Iris pigment epithelial cell (primary cell): ENCODE measurements at regions not wholly inside any gene's neighbourhood (a gene's known extent, or its start where the extent isn't known, plus 50 kb on each side); places are given as distances from the start of the nearest gene placed in this dataset.

Experiments
- DNase-seq: peaks from one replicate; pipeline ENCODE4 v3.0.0-alpha.2; 2011; ENCODE audit warnings: low read depth

DNA sequence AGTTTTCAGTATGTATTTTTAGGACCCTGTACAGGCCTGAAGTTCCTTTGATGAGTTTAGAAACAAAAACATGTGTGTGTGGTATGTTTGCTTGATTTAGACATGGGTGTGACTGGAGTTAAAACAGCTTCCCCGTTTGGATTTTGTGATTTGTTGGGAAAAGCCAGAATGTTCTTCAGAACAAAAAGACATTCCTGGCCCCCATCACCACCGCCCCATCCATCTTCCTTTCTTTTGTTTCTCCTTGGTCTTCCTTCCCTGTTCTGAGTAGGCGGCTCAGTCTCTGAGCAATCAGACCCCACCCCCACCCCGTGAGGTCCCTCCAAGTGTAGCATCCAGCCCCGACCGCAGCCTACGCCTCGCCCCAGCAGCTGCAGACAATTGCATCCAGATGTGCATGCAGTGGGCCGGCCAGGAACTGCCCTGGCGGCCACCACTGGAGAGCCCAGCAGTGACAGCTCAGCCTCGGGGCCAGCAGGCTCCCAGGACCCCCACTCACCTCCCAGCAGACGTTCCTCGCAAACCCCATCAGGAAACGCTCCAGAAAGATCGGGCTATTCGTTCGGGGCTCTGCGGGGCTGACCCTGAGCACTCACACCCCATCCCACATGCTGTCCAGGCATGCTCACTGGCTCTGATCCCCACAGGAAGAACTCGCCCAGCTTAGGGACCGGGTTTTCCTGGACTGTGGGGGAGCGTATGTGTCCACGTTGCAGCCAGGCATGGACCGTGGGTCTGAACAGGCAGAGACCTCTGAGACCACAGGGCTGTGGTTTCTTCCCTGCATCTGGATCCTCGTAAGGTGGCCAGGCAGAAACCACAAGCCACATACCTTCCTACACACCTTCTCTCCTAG, 99.8 kb upstream of the CDH5 start:
- peak; percentile 78 for DNase-seq

DNA sequence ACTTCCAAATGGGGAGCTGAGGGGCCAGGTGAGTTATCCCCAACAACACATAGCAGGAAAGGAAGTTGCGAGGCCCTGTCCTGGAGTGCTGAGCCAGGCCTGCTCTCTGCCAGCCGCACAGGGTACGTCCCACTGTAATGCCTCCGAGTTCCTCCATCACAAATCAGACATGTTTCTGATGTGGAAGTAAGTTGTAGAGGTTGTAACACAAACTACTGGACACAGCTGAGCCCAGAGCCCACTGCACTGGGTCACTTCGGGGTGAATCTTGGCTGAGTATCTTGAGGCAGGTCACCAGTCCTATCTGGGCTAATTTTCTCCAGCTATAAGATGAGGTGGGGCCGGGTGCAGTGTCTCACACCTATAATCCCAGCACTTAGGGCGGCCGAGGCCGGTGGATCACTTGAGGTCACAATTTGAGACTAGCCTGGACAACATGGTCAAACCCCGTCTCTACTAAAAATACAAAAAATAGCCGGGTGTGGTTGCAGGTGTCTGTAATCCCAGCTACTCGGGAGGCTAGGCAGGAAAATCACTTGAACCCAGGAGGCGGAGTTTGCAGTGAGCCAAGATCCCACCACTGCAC, 100.8 kb upstream of the CDH5 start:
- DNase-seq, result no peak

DNA sequence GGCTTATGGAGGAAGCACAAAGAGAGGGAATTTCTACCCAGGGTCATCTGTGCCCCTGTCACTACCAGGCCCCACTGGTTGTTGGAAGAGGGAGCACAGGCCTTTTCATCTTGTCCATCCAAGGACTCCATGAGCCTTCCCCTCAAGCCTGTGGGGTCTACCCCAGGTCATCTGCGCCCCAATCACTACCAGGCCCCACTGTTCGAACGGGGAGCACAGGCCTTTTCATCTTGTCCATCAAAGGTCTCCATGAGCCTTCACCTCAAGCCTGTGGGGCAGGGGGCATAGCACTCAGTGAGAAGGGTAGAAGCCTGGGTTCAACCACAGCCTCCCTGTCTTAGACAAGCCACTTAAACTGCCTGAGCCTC, 101.5 kb upstream of the CDH5 start:
- DNase-seq, result no peak

DNA sequence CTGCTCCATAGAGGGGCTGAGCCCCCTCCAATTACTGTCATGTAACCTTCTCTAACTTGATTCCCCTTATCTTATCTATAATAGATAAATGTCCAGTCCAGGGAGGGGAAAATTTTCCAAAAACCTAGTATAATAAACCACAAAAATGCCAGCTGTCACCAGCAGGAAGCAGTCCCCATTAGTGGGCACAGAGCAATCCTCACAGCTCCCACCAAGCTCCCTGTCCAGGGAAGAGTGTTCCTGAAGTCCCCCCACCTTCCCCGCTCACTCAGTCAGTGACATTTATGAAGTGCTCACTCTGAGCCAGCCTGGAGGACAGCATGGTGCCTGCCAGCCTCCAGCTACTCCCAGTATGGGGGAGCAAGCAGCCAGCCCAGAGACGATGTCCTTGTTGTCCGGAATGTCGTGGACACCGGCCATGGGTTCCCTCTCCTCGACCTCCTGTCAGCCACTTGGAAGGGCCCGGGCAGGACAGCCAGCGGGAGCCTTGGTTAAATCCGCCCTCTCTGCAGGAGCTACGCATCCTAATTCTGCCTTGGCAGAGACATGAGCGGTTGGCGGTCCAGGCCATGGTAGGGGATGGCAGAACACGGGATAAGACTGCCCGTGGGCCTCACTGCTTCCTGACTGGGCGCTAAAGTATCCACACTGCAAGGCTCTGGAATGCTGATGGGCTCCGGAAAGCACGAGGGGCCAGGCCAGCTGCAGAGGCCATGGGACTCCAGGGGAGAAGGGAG, 102.0 kb upstream of the CDH5 start:
- no peak for DNase-seq

DNA sequence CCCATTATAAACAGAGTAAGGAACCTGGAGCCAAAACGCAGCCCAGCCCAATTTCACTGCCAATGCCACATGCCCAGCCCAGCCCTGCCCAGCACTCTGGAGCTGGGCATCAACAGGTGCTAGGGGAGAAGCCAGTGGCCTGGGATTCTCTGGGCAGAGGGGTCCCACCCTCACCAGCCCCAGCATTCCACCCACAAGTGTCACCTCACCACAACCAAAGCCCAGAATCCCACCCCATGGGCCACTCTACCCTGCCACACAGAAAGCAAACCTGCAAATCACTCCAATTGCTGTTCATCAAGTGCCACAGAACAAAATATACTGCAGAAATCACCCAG, 102.5 kb upstream of the CDH5 start:
- no peak for DNase-seq

DNA sequence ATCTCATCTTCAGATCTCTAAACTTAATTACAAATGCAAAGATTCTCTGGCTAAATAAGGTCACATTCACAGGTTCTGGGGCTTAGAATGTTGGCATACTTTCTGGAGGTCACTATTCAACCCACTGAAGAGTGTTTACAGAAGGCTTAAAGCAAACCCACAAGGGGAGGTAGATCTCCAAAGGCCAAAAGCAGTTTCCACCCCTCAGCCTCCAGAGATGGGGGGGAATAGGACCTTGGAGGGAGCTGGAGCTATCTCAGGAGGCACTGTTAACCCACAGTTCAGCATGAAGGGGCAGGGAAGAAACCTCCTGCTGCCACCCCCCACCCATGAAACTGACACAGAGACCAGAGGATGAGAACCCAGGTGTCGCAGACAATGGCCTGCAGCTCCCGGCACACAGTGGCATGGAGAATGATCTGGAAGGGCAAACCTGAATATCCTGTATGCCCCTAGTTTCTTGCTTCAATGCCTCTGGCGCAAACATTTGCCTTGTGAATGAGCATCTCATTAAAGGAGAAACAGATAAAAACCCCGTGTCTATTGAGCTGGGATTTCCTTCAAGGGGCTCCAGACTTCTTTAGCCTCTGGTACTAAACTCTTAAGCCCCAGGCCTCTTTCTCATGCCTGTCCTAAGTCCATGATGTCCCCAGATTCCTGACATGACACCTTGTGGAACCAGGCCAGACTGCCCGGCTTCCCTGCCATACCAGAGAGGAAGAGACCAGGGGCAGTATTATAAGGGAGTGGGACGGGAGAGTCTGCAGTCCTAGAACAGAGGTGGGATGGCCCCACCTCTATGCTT, 103.1 kb upstream of the CDH5 start:
- no peak for DNase-seq

DNA sequence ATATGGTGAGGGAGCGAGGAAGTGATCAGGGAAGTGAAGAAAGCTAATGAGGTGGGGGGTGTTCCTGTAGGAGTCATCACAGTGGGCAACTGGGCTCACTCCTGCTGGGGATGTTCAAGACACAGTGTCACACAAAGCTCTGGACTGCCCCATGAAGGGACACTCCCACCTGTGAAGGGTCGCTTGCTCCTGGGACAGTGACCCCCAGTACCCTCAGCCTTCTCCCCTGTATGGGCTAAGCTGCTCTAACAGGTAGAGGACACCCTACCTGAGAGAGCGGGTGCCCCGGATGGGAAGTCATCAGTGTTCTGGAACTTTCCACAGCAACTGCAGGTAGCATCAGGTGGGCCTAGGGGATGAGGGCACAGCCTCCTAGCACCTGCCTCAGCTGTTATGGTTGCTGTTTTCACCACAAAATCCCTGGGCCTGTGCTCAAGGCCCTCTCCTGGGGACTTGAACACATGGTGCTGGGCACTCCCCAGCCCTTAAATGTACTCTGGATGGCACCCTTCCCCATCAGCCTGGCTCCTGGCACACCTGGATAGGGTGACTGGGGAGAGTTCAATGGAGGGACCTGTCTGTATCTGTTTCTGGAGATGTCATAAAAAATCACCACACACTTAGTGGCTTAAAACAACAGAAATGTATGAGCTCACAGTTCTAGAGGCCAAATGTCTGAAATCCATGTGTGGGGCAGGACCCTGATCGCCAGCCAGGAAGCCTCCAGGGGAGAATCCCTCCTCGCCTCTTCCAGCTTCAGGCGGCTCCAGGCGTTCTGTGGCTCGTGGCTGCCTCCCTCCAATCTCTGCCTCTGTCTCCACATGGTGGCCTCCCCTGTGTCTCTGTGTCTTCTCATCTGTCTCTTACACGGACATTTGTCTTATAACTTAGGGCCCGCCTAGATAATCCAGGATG, 104.0 kb upstream of the CDH5 start:
- peak; percentile 48 for DNase-seq

DNA sequence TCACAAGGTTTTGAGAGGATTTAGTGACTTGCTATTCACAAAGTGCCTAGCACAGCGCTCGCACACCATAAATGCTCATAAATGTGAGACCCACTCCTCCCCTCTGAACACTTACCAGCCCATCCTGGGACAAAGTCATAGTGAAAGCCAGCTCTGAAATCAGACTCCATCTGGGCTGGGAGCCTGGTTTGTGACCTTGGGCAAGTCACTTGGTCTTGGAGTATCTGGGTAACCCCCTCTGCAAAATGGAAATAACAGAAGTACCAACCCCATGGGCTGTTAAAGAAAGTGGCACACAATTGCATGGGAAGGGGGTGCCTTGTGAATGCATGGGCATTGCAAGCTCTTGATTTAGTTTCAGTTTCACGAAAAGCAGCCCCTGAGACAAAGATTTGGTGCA, 104.7 kb upstream of the CDH5 start:
- no peak for DNase-seq

DNA sequence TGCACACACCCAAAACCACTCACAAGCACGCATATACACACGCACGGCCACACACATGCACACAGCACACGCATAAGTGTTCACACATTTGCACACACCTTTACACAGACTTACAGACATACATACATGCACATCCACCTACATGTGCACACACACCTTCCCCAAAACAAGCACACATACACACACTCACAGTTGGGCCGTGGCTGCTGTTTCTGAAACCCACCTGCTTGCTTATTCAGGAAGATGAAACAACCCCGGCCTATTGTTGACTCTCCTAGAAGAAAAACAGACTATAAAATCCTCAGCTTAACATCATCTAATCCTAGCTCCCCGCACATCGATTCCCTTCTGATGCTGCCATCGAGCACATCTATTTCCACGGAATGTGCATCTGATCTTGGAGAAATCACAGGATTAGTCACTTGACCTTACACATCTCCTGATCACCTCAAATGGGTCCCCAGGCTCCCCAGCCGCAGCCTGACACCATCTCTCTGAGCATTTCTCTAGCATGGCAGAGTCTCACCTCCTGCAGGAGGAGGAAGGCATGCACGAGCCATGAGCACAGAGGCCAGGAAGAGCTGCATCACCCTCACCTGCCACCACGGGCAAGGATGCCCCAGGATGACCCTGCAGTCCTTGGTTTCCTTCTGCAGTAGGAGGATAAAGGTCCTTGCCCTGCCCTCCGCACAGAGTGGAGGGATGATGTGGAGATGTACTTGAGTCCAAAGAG, 105.8 kb upstream of the CDH5 start:
- DNase-seq, result no peak

DNA sequence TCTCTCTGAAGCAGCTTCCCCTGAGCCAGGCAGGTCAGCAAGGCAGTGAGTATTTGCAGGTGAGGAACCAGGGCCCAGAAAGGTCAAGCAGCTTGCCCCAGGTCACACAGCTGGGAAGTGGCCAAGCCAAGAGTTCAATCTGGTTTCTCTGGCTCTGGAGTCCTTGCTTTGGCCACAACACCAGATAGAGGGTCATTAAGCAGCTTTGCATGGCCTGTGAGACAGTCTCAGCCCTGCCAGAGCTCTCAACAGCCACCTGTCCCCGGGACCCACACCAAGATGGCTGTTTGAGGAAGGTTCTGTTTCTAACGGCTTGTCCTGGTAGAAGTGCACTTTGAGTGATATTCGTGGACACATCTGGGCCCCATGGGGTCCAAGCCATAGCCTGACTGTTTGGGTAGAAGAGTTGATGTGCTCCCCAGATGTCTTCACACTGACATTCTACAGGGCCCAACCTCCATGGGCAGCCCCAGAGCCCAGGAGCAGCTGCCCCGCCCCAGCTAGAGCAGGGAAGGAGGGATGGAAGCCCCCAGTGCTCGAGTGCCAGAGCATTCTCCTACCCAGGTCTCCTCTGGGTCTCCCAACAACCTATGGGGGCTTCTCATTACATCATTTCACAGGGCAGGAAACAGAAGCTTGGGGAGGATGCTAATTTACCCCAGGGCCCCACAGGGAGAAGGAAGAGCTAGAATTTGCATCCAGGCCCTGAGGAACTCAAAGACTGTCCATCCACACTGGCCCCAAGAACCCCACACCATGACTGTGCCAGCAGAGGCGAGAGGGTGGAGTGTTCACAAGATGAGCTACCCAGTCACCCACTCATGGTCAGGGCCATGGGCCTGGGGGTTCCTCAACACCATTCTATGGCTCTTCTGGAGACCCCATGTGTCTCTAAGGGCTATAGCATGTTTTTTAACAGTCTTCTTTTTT, 107.3 kb upstream of the CDH5 start:
- no peak for DNase-seq

DNA sequence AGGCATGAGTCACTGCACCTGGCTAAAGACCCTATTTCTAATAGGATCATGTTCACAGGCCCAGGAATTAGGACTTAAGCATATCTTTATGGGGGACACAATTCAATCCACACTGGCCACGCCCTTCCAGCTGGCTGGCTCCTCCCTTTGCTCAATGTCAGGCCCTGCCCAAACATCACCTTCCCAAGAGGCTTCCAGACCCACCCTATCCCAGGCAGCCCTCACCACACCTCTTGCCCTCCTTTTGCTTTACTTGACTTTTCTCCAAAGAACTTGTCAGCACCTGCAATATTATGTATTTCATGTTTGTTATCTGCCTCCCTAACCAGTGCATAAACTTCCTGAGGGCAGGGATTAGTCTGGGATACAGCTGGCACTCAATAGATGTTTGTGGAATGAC, 109.6 kb upstream of the CDH5 start:
- DNase-seq, result no peak

DNA sequence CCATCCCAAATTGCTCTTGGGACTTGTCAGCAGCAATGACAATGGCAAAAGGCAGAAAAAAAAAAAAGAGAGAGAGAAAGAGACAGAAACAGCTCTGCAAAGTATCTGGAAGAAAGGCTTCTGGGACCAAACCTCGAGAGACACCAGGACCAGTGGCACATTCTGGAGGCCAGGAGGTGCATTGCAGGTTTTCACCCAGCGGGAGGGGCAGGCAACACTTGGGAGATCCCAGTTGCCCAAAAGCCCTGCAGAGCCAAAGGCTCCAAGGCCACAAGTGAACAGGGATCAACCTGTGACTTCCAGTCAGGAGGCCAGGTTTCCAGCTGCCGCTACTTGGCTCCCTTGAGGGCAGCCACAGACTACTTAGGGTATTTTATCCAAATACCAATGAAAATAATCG, 110.8 kb upstream of the CDH5 start:
- no peak for DNase-seq

DNA sequence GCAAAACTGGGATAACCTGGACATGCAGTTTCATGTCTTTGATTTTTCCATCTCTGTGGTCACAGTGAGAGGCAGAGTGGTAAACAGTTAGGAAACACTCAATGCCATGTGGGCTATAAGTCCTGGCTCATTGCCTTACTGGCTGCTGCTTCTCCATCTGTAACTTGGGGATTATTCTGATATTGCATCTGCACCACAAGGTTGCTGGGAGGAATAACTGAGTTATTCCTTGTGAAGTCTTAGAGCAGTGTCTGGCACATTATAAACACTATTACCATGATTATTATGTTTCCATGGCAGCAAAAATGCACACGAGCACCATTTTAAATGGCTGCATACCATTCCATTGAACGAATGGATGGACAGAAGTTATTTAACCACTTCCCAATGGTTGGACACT, 111.7 kb upstream of the CDH5 start:
- no peak for DNase-seq

DNA sequence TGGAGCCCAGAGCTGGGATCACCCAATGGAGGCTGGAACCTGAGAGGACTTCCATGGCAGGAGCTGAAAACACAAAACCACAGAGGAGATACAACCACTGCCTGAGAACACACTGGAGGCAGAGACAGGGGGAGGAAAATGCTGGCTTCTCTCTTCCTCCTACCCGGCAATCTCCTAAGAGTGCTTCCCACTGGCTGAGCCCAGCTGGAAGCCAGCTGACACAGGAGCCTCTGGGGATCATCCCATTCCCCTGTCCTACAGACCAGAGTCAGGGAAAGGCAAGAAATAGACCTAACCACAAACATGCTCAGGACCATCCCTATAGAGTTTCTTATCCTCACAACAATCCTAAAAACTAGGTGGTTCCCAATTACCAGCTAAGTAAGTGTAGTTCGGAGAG, 112.4 kb upstream of the CDH5 start:
- DNase-seq, result no peak

DNA sequence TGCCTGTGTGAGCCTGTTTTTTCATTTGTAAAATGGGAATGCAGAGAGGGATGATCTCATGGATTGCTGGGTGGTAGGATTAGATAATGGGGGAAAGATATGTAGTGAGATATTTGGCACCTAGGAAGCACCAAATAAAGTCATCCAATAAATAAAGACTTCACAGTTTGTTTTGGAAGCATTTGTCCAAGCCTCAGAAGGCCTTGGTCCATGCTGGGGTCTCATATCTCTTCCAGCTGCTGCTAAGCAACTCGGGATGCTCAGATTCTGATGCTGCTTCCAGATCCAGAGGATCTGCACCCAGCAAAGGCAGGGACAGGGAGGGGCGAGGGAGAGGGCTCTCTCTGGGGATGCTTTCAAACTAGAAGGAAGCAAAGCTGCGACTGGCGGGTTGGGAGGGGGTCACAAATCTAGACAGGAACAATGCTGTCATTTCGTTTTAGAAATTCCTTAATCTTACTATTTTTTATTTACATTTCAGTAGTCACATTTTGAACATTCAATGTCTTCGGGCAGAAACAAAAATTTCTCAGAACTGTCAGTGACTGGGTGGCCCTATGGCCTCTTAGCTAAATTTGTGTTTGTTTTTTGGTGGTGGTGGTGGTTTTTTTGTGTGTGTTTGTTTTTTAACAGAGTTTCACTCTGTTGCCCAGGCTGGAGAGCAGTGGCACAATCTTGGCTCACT, 114.9 kb upstream of the CDH5 start:
- DNase-seq, result no peak

DNA sequence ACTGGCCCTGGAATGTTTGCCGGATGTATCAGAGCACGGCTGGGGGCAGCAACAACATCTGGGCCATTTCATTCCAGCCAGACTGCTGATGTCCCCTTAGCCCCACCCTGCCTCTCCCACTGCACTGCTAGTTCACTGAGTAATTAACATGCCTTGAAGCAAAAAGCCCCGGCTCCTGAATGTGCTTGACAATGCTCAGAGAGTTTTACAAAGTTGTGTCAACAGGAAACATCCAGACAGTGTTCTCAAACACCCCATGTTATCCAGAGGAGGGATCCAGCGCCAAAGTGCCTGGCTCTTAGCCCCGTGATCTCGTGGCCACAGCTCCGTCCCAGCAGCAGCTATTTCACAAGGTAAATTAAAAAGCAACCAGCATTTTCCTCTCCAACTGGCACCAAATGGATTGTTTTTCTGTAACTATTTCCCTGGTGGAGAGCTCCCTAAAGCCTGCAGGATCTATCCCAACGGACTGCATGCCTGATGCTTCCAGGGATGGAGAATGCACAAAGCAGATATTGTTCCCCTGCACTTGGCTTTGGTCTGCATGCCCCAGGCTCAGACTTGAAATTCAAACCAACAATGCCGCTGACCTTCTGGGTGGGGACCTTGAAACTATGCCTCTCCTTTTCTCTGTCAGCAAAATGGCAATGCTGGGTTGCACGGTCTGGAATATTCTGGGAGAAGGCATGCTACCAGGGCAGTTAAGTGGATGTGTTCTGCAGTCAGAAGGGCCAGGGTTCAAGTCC, 115.6 kb upstream of the CDH5 start:
- peak; percentile 67 for DNase-seq

DNA sequence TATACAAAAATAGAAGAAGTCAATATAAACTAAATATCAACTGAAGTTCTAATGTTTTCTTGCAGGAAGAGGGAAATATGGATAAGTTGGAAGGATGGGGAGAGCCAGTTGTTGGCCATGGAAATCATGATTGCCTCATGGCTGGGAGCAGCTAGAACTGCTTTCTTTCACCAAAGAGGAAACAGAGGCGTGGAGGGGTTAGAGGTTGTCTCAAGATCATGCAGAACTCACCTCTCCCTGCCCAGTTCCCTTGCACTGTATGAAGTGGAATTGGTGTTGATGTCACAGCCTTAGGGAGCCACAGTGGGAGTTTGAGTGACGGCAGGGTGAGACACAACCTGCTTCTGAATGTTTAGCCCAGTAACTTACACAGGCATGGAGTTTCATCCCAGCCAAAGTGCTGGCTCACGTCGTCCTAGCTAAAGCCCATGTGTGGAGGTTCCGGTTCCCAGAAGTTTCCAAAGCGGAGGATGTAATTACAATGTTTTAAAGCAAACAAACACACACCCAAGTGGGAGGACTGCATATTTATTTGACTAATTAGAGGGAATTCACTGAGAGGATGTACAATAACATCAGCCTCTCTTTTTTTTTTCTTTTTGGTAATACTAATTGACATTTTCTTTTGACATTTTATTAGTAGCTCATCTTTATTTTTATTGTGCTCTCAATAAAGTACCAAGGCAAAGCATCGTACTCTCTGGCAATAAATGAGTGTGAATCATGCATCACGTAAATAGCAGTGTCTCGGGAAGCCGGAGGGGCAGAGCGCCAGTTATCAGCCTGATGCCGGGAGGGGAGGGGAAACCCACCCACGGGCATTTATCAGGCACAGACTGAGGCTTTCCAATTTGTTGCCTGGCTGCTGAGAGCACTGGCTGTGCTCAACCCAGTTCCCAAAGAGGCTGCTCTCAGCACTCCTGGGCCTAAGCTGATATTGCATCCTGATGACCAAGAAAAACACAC, 118.7 kb upstream of the CDH5 start:
- DNase-seq, result peak; percentile 70
